PC-3 (cell line): ENCODE measurements at regions not wholly inside any gene's neighbourhood (a gene's known extent, or its start where the extent isn't known, plus 50 kb on each side); places are given as distances from the start of the nearest gene placed in this dataset.

Experiments
- ATAC-seq: fragments of 200-7000 bp; cut with Tn5 transposase; 2 replicates; pipeline ENCODE4 v1.9.1; 2020; ENCODE audit warnings: mild to moderate bottlenecking, moderate library complexity
- BruUV-seq: library from RNA; stranded (reverse); fragments of 400-500 nt; replicated peaks from 2 replicates; lab custom pipeline; 2021; lab: Mats Ljungman, UMichigan
- CTCF ChIA-PET: fragments of 300-600 bp; sonication (Branson Sonifier 250); formaldehyde crosslinking; loops from one replicate; lab custom pipeline; 2022; ENCODE audit warnings: antibody characterized with exemption; lab: Charles Lee
- POLR2A ChIA-PET: fragments of 300-600 bp; sonication (Branson Sonifier 250); formaldehyde crosslinking; loops from one replicate; lab custom pipeline; 2022; ENCODE audit warnings: antibody characterized with exemption; ENCODE audit not compliant: unreplicated experiment; lab: Charles Lee
- DNase-seq: peaks from one replicate; pipeline ENCODE4 v3.0.0-alpha.2; 2015
- H2AFZ ChIP-seq: fragments of 300-600 bp; sonication (generic); 2 replicates; pipeline ENCODE4 v1.6.0; 2016; ENCODE audit warnings: antibody characterized with exemption, low read length
- H3F3A ChIP-seq: fragments of 300-600 bp; sonication (generic); one replicate; pipeline ENCODE4 v1.6.0; 2017; ENCODE audit warnings: antibody characterized with exemption, low read length, control low read depth, mild to moderate bottlenecking; ENCODE audit not compliant: unreplicated experiment
- H3K27ac ChIP-seq: fragments of 300-600 bp; sonication (generic); 2 replicates; pipeline ENCODE4 v1.5.1; 2016; ENCODE audit warnings: mild to moderate bottlenecking, low read length
- H3K27me3 ChIP-seq: fragments of 300-600 bp; sonication (generic); 2 replicates; pipeline ENCODE4 v1.6.1; 2016; ENCODE audit warnings: low read length, mixed read lengths
- H3K36me3 ChIP-seq: fragments of 300-600 bp; sonication (generic); 2 replicates; pipeline ENCODE4 v1.6.1; 2016; ENCODE audit warnings: low read depth, mixed run types, low read length, mixed read lengths
- H3K4me1 ChIP-seq: fragments of 300-600 bp; sonication (generic); 2 replicates; pipeline ENCODE4 v1.5.1; 2016; ENCODE audit warnings: low read length; ENCODE audit not compliant: insufficient read depth
- H3K4me2 ChIP-seq: fragments of 300-600 bp; sonication (generic); 2 replicates; pipeline ENCODE4 v1.6.0; 2016; ENCODE audit warnings: low read length
- H3K4me3 ChIP-seq: fragments of 300-600 bp; sonication (generic); 2 replicates; pipeline ENCODE4 v1.5.1; 2016; ENCODE audit warnings: mild to moderate bottlenecking, low read length, mixed read lengths
- H3K79me2 ChIP-seq: fragments of 300-600 bp; sonication (generic); 2 replicates; pipeline ENCODE4 v1.6.1; 2017; ENCODE audit warnings: low read length, mixed read lengths
- H3K9ac ChIP-seq: fragments of 300-600 bp; sonication (generic); 2 replicates; pipeline ENCODE4 v1.6.0; 2016; ENCODE audit warnings: mild to moderate bottlenecking, low read length
- H3K9me2 ChIP-seq: fragments of 300-600 bp; sonication (generic); replicated peaks from 2 replicates; pipeline ENCODE4 v1.6.1; 2016; ENCODE audit warnings: mixed run types, low read length, mixed read lengths
- H3K9me3 ChIP-seq: fragments of 300-600 bp; sonication (generic); 2 replicates; pipeline ENCODE4 v1.6.1; 2016; ENCODE audit warnings: low read length, mixed read lengths
- H4K20me1 ChIP-seq: fragments of 300-600 bp; sonication (generic); 2 replicates; pipeline ENCODE4 v1.6.1; 2016; ENCODE audit warnings: low read length, mixed read lengths
- CTCF ChIP-seq: fragments of 300-600 bp; sonication (generic); conservative IDR thresholded peaks from 2 replicates; pipeline ENCODE4 v1.5.1; 2017; ENCODE audit warnings: antibody characterized with exemption, low read depth, mild to moderate bottlenecking, low read length
- EZH2 ChIP-seq: fragments of 300-600 bp; sonication (generic); IDR thresholded peaks from one replicate; pipeline ENCODE4 v1.6.1; 2017; ENCODE audit warnings: antibody characterized with exemption, mild to moderate bottlenecking, low read length; ENCODE audit not compliant: unreplicated experiment
- EZH2phosphoT487 ChIP-seq: fragments of 300-600 bp; sonication (generic); IDR thresholded peaks from 2 replicates; pipeline ENCODE4 v1.6.1; 2018; ENCODE audit warnings: mild to moderate bottlenecking, antibody characterized with exemption, low read length, borderline replicate concordance
- intact Hi-C: fragments of 100-400 bp; cut with micrococcal nuclease; formaldehyde crosslinking; loops from 2 replicates; pipeline ENCODE4 v1.9.0; 2023

GRCh38 chr1:238254935-238255334, 364.2 kb upstream of the ZP4 start:
- Histone ChIP-seq H3K79me2 (no peaks in the 10 kb centered on the region), H3K4me3 (no peak overlapping the region), H3F3A (no peaks in the 10 kb centered on the region), H2AFZ (no peak overlapping the region), H3K27me3 (no peaks in the 10 kb centered on the region), H4K20me1 (no peaks in the 10 kb centered on the region), H3K4me1 (no peaks in the 10 kb centered on the region), H3K27ac (no peak overlapping the region), H3K9me2 (no peaks in the 10 kb centered on the region), H3K9me3 (no peaks in the 10 kb centered on the region), H3K36me3 (no peaks in the 10 kb centered on the region), H3K4me2 (no peak overlapping the region), H3K9ac (no peak overlapping the region)
- intact Hi-C loops: loop anchor here (5.0 kb wide), 2 partner anchors 697 to 1132 kb away; partner anchors contain the start of gene CHRM3
- no peak for DNase-seq
- CTCF ChIA-PET: no interaction called here
- no peak for ATAC-seq
- TF ChIP-seq EZH2phosphoT487 (no peak), EZH2 (no peak), CTCF (no peak)
- POLR2A ChIA-PET: no interaction called here
- no TSS peak for BruUV-seq

- peak; percentile 86 for ATAC-seq
Observed at GRCh38 chr1:238252033-238252802, 361.5 kb upstream of the ZP4 start.

More at GRCh38 chr1:238252033-238252802, 361.5 kb upstream of the ZP4 start:
- no TSS peak for BruUV-seq
- H2AFZ ChIP-seq: no peak overlapping the region
- H3K4me3 ChIP-seq: no peak overlapping the region
- H3K9me2 ChIP-seq: no peaks in the 10 kb centered on the region
- no peaks in the 10 kb centered on the region for H3K9me3 ChIP-seq
- CTCF ChIA-PET: no interaction called here
- H3K9ac ChIP-seq: no peak overlapping the region
- no peak for TF ChIP-seq EZH2phosphoT487
- TF ChIP-seq EZH2: no peak
- TF ChIP-seq CTCF: peak; percentile 70
- no peaks in the 10 kb centered on the region for H3K27me3 ChIP-seq
- intact Hi-C loops: loop anchor here (1.0 to 5.0 kb wide), 4 partner anchors 177 to 1135 kb away; partner anchors contain the start of gene CHRM3
- H3K79me2 ChIP-seq: no peaks in the 10 kb centered on the region
- no peaks in the 10 kb centered on the region for H3K4me1 ChIP-seq
- peak; percentile 70 for DNase-seq
- H3K36me3 ChIP-seq: no peaks in the 10 kb centered on the region
- H3K4me2 ChIP-seq: no peak overlapping the region
- no peaks in the 10 kb centered on the region for H3F3A ChIP-seq
- no peaks in the 10 kb centered on the region for H4K20me1 ChIP-seq
- POLR2A ChIA-PET: no interaction called here
- H3K27ac ChIP-seq: no peak overlapping the region
